GM18867 (cell line): ENCODE measurements at regions not wholly inside any gene's neighbourhood (a gene's known extent, or its start where the extent isn't known, plus 50 kb on each side); places are given as distances from the start of the nearest gene placed in this dataset.
"Not testable (repeated sequence)": the region's sequence is repeated elsewhere in the genome, so short reads cannot be mapped to it uniquely, and the experiment has no call there.

ENCODE experiments used
- ATAC-seq: cut with Tn5 transposase; IDR thresholded peaks from one replicate; pipeline ENCODE4 v1.9.1; 2021; ENCODE audit warnings: mild to moderate bottlenecking, moderate library complexity; ENCODE audit not compliant: unreplicated experiment

- ATAC-seq: peak; percentile 45
Observed at GRCh38 chr6:125354649-125355048, 52.9 kb upstream of the HDDC2 start.

- ATAC-seq: peak; percentile 66
Observed at GRCh38 chr6:125356884-125357283, 55.1 kb upstream of the HDDC2 start.

DNA sequence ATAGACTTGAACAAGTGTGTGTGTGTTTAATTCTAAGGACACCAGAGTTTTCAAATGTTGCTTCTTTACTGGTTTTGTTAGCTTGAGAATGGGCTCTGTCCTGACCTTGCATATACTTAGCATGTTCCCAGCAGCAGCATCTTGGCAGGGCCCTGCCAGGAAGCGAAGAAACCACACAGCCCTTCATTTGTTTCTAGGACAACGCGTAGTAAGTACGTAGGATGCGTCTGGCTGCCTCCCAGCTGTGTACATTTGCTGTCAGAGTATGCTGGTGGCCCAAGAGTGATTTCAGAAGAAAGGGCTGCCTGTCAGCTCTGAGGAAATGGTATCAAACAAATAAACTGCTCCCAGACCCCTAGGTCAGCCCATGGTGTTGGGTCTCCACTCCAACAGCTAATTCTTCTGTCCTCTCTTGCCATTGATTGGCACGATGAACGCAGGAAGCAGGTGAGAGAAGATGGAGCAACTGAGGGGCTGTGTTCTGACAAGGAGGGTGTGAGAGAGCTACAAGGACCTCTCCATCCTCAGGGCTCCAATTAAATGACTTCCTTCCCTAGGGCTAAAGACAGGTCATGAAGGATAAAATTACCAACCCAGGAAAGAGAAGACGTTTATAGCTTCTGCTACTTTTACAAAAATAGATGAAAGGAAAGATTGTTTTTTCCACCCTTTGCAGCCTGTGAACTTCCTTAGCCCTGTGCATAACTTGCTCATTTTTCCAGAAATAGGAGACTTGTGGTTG, 55.9 kb upstream of the HDDC2 start:
- ATAC-seq: peak; percentile 66

- no peak for ATAC-seq
Observed at GRCh38 chr6:125358898-125359297, 57.1 kb upstream of the HDDC2 start.

GRCh38 chr6:125361868-125362267, 60.1 kb upstream of the HDDC2 start:
- ATAC-seq: no peak

DNA sequence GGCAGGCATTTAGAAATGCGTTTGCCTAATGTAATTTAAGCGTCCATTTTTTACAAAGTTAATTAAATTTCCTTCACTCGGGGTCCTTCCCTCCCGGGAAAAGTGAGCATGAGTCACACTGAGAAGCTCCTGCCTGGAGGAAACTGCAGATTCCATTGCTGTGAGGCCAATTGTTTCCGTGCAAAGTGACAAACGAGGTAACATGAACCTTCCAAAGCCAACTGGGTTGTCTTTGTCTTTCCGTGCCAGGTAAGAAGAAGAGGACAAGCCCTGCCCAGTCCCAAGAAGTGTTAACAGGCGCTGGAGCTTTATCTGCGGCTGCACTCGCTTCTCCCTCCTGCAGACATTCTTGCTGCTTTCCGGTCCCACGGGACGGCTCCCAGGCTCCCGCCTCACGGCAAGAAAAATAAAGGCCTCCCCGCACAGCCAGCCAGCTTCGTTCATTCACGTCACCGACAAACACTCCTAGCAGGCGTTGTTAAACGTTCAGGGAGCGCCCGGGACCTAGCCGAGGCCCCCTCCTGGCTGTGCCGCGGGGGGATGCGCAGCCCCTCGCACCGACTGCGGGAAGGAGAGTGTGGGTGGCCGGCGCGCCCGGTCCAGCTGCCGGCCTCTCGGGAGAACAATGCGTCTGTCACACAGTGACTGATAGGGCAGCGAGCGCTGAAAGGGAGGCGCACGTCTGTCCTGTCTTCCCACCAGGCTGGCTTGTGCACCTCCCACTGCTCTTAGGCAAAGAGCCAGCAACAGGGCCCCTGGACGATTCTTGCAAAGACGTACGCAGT, 61.5 kb upstream of the HDDC2 start:
- ATAC-seq: no peak

DNA sequence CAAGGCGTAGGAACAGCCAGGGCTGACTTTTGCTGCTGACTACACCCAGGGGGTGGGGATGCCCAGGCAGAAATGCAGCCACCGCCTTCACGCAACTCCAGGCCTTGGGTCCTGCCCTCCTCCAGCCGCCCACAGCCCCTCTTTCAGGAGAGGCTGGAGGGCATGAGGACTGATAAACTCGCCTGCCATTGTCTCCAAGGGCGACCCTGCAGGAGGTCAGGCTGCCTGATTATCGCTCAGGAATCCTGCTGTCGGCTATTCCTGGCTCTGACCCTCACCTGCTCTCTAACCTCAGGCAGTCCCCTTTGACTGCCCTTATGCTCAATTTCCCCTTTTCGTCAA, 62.0 kb upstream of the HDDC2 start:
- no peak for ATAC-seq

GRCh38 chr6:125365230-125365629, 63.5 kb upstream of the HDDC2 start:
- no peak for ATAC-seq

GRCh38 chr6:125367036-125367782, 65.4 kb upstream of the HDDC2 start:
- no peak for ATAC-seq

DNA sequence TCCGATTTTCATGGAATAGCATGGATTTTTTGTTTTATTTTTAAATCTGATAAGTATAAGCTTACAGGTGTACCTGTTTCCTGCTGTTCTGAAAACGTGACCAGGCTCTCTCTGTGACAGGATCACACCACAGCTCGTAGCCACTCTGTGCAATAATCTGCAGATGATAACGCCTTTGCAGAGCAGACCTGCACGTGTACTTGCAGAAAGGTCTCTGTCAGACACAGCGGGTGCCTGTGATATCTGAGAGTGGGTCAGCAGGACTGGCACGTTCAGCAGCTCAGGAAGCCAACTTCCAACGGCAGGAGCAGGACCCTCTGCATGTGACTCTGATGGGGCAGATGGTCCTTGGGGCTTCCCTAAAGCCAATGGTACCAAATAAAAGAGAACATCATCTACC, 68.6 kb upstream of the HDDC2 start:
- no peak for ATAC-seq

- ATAC-seq: no peak
Observed at GRCh38 chr6:125375013-125375412, 73.2 kb upstream of the HDDC2 start.

DNA sequence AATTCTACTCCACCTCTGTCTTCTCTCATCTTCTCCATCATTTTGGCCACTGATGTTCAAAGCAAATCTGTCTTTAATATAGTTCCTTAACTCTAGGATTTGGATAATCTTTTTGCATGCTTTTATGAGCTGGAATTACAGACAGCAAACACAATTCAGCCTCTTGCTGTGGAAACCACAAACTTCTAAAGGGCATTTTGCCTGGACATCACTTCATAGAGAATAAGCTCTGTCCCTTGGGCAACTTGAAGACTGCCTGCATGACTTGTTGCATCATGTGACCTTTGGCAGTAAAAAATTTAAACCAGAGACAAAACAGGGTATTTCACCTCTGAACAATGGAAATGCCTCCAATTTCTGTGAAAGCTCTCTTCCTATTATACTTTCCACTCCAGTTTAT, 74.1 kb upstream of the HDDC2 start:
- ATAC-seq: no peak

DNA sequence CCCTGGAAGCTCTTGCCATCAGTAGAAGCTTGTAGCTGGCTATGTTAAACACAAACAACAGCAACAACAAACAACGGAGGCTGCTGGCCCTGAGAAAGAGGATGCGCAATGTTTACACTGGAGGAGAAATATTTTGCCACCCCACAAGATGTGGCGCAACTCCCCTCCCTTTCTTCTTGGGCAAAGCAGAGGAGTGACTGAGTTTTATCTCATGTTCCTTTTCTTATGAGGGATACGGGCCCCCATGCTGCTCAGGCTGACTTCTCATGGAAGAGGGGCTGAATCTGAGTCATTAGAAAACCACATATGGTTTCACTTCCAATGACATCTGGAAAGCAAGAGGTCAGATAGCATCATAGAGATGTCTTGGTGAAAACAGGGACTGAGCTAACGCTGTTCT, 75.9 kb upstream of the HDDC2 start:
- no peak for ATAC-seq

GRCh38 chr6:125379174-125379573, 77.4 kb upstream of the HDDC2 start:
- ATAC-seq: no peak

GRCh38 chr6:125380474-125380873, 78.7 kb upstream of the HDDC2 start:
- ATAC-seq: no peak

- ATAC-seq: not testable (repeated sequence)
Observed at GRCh38 chr6:125386337-125386736, 84.6 kb upstream of the HDDC2 start.

DNA sequence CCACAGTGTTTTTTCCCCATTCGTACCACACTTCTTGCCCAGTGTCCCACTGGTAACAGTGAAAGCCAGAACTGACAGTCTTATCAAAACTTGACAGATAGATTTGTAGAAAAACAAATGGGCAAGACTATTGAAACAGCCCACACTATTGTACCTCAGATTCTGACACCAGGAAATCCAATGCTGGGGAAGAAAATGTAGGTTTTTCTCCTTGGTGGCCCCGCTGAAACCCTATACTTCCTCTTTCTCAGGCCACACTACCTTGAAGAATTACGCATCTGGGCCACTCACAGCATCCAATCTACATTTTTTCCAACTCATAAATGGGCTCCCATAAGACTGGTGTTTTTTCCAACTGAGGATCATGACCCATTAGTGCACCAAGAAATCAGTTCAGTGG, 90.9 kb upstream of the HDDC2 start:
- ATAC-seq: peak; percentile 74

- ATAC-seq: peak; percentile 66
Observed at GRCh38 chr6:125393449-125393858, 91.7 kb upstream of the HDDC2 start.

- no peak for ATAC-seq
Observed at GRCh38 chr6:125406741-125407140, 105.0 kb upstream of the HDDC2 start.

- no peak for ATAC-seq
Observed at GRCh38 chr6:125414507-125414906, 112.7 kb upstream of the HDDC2 start.

- ATAC-seq: no peak
Observed at GRCh38 chr6:125415913-125416312, 114.1 kb upstream of the HDDC2 start.

DNA sequence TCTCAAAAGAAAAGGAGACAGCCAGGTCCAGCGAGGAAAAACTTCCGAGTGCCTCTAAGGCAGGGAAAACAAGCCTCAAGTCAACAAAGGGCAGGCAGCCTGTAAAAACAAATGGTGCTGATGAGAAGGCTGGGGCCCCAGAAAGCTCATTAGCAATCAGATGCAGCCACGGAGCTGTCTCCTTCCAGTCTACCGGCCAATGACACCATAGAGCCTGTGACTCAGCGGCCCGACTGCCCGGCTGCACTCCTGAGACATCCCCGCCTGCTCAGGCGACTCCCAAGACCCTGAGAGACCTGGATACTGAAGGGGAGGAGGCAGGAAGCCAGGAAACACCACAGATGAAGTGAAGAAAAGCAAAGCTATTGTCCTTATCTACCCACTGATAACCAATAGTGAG, 120.1 kb upstream of the HDDC2 start:
- no peak for ATAC-seq
